Neural cell (in vitro differentiated cells): ENCODE measurements at regions not wholly inside any gene's neighbourhood (a gene's known extent, or its start where the extent isn't known, plus 50 kb on each side); places are given as distances from the start of the nearest gene placed in this dataset.

Experiments
- H2AFZ ChIP-seq: fragments of 200-600, 300-800 bp; sonication (generic), shearing (Covaris generic); 2 replicates; pipeline ENCODE4 v1.6.0; 2014; ENCODE audit warnings: low read depth, mild to moderate bottlenecking, antibody characterized with exemption, low read length, moderate library complexity
- H3F3A ChIP-seq: fragments of 200-600 bp; shearing (Covaris generic); 2 replicates; pipeline ENCODE4 v1.6.1; 2016; ENCODE audit warnings: mild to moderate bottlenecking, moderate library complexity, mixed read lengths, antibody characterized with exemption, low read length; ENCODE audit not compliant: insufficient read depth, poor library complexity, severe bottlenecking
- H3K27ac ChIP-seq: fragments of 200-600, 300-800 bp; sonication (generic), shearing (Covaris generic); 2 replicates; pipeline ENCODE4 v1.5.1; 2014; ENCODE audit warnings: mild to moderate bottlenecking, low read length, moderate library complexity
- H3K27me3 ChIP-seq: fragments of 300-800, 200-600 bp; sonication (generic), shearing (Covaris generic); 2 replicates; pipeline ENCODE4 v1.6.0; 2014; ENCODE audit warnings: mild to moderate bottlenecking, low read depth, low read length, moderate library complexity; ENCODE audit not compliant: insufficient read depth
- H3K36me3 ChIP-seq: fragments of 300-800, 200-600 bp; sonication (generic), shearing (Covaris generic); 2 replicates; pipeline ENCODE4 v1.5.1; 2014; ENCODE audit warnings: mild to moderate bottlenecking, antibody characterized with exemption, low read length, moderate library complexity; ENCODE audit not compliant: insufficient read depth
- H3K4me2 ChIP-seq: fragments of 300-800, 200-600 bp; sonication (generic), shearing (Covaris generic); 2 replicates; pipeline ENCODE4 v1.6.0; 2014; ENCODE audit warnings: mild to moderate bottlenecking, low read length
- H3K4me3 ChIP-seq: fragments of 300-800, 200-600 bp; sonication (generic), shearing (Covaris generic); 2 replicates; pipeline ENCODE4 v1.5.1; 2014; ENCODE audit warnings: mild to moderate bottlenecking, low read length, moderate library complexity
- H3K79me2 ChIP-seq: fragments of 200-600 bp; shearing (Covaris generic); replicated peaks from 2 replicates; pipeline ENCODE4 v1.6.0; 2014; ENCODE audit warnings: mild to moderate bottlenecking, low read length, moderate library complexity; ENCODE audit not compliant: insufficient read depth
- H3K9ac ChIP-seq: fragments of 300-800, 200-600 bp; sonication (generic), shearing (Covaris generic); 2 replicates; pipeline ENCODE4 v1.6.1; 2016; ENCODE audit warnings: mild to moderate bottlenecking, low read length, mixed read lengths
- H3K9me2 ChIP-seq: fragments of 200-600 bp; shearing (Covaris generic); 2 replicates; pipeline ENCODE4 v1.6.1; 2016; ENCODE audit warnings: mild to moderate bottlenecking, low read length, mixed read lengths; ENCODE audit not compliant: insufficient read depth
- H3K9me3 ChIP-seq: fragments of 200-600, 300-800 bp; sonication (generic), shearing (Covaris generic); 2 replicates; pipeline ENCODE4 v1.6.1; 2016; ENCODE audit warnings: mild to moderate bottlenecking, mixed run types, low read length, moderate library complexity, mixed read lengths
- H4K20me1 ChIP-seq: fragments of 200-600 bp; shearing (Covaris generic); 2 replicates; pipeline ENCODE4 v1.6.1; 2016; ENCODE audit warnings: mild to moderate bottlenecking, mixed run types; ENCODE audit not compliant: insufficient read depth
- EP300 ChIP-seq: fragments of 450-650 bp; conservative IDR thresholded peaks from 2 replicates; pipeline ENCODE4 v1.6.1; 2014; ENCODE audit warnings: antibody characterized with exemption, mild to moderate bottlenecking, moderate library complexity; ENCODE audit not compliant: poor library complexity, severe bottlenecking
- EZH2 ChIP-seq: fragments of 200-600, 300-800 bp; shearing (Covaris generic), sonication (generic); IDR thresholded peaks from 2 replicates; pipeline ENCODE4 v1.6.1; 2014; ENCODE audit warnings: antibody characterized with exemption, low read length, borderline replicate concordance, mild to moderate bottlenecking; ENCODE audit not compliant: insufficient read depth, poor library complexity, severe bottlenecking
- MXI1 ChIP-seq: fragments of 450-650 bp; conservative IDR thresholded peaks from 2 replicates; pipeline ENCODE4 v1.6.1; 2014; ENCODE audit warnings: antibody characterized with exemption, mild to moderate bottlenecking; ENCODE audit not compliant: poor library complexity, severe bottlenecking
- POLR2AphosphoS5 ChIP-seq: IDR thresholded peaks from 2 replicates; pipeline ENCODE4 v1.6.1; 2012
- RAD21 ChIP-seq: fragments of 450-650 bp; conservative IDR thresholded peaks from 2 replicates; pipeline ENCODE4 v1.6.1; 2014; ENCODE audit warnings: antibody characterized with exemption, mild to moderate bottlenecking, moderate library complexity
- SMC3 ChIP-seq: fragments of 450-650 bp; conservative IDR thresholded peaks from 2 replicates; pipeline ENCODE4 v1.6.1; 2014; ENCODE audit warnings: antibody characterized with exemption, mild to moderate bottlenecking, moderate library complexity; ENCODE audit not compliant: poor library complexity
- TAF1 ChIP-seq: IDR thresholded peaks from 2 replicates; pipeline ENCODE4 v1.6.1; 2012; ENCODE audit warnings: low read depth
- TF ChIP-seq, protein P1 (sequence below): IDR thresholded peaks from 2 replicates; pipeline ENCODE4 v1.6.1; 2012; ENCODE audit warnings: borderline replicate concordance
- TF ChIP-seq, protein P2 (sequence below): fragments of 450-650 bp; IDR thresholded peaks from 2 replicates; pipeline ENCODE4 v1.5.1; 2014; ENCODE audit warnings: antibody characterized with exemption, mild to moderate bottlenecking, moderate library complexity; ENCODE audit not compliant: poor library complexity, severe bottlenecking

DNA sequence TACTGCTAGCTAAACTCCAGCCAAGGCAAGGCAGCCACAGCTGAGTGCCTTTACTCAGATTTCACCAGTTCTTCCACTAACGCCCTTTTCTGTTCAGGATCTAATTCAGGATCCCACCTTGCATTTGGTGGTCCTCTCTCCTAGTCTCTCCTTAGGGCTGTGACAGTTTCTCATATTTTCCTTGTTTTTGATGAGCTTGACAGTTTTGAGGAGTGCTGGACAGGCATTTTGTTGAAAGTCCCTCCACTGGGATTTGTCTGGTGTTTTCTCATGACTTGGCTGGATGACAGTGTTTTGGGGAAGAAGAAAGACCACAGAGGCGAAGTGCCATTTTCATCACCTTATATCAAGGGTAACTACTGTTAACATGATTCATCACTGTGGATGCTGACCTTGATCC, 162.3 kb upstream of the TSC22D1 start:
- Histone ChIP-seq H3F3A (no peaks in the 10 kb centered on the region), H3K27me3 (no peaks in the 10 kb centered on the region), H3K9ac (no peak overlapping the region), H3K9me3 (no peaks in the 10 kb centered on the region), H3K4me2 (no peak overlapping the region), H3K79me2 (no peaks in the 10 kb centered on the region), H3K36me3 (no peaks in the 10 kb centered on the region), H3K9me2 (no peaks in the 10 kb centered on the region), H4K20me1 (no peaks in the 10 kb centered on the region), H3K27ac (no peak overlapping the region), H3K4me3 (no peak overlapping the region), H2AFZ (no peak overlapping the region)
- TF ChIP-seq, protein P1, sequence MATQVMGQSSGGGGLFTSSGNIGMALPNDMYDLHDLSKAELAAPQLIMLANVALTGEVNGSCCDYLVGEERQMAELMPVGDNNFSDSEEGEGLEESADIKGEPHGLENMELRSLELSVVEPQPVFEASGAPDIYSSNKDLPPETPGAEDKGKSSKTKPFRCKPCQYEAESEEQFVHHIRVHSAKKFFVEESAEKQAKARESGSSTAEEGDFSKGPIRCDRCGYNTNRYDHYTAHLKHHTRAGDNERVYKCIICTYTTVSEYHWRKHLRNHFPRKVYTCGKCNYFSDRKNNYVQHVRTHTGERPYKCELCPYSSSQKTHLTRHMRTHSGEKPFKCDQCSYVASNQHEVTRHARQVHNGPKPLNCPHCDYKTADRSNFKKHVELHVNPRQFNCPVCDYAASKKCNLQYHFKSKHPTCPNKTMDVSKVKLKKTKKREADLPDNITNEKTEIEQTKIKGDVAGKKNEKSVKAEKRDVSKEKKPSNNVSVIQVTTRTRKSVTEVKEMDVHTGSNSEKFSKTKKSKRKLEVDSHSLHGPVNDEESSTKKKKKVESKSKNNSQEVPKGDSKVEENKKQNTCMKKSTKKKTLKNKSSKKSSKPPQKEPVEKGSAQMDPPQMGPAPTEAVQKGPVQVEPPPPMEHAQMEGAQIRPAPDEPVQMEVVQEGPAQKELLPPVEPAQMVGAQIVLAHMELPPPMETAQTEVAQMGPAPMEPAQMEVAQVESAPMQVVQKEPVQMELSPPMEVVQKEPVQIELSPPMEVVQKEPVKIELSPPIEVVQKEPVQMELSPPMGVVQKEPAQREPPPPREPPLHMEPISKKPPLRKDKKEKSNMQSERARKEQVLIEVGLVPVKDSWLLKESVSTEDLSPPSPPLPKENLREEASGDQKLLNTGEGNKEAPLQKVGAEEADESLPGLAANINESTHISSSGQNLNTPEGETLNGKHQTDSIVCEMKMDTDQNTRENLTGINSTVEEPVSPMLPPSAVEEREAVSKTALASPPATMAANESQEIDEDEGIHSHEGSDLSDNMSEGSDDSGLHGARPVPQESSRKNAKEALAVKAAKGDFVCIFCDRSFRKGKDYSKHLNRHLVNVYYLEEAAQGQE: no peak
- TF ChIP-seq MXI1 (no peak), POLR2AphosphoS5 (no peak), SMC3 (no peak), RAD21 (no peak), TAF1 (no peak), EZH2 (no peak), EP300 (no peak)
- TF ChIP-seq, protein P2, sequence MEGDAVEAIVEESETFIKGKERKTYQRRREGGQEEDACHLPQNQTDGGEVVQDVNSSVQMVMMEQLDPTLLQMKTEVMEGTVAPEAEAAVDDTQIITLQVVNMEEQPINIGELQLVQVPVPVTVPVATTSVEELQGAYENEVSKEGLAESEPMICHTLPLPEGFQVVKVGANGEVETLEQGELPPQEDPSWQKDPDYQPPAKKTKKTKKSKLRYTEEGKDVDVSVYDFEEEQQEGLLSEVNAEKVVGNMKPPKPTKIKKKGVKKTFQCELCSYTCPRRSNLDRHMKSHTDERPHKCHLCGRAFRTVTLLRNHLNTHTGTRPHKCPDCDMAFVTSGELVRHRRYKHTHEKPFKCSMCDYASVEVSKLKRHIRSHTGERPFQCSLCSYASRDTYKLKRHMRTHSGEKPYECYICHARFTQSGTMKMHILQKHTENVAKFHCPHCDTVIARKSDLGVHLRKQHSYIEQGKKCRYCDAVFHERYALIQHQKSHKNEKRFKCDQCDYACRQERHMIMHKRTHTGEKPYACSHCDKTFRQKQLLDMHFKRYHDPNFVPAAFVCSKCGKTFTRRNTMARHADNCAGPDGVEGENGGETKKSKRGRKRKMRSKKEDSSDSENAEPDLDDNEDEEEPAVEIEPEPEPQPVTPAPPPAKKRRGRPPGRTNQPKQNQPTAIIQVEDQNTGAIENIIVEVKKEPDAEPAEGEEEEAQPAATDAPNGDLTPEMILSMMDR: no peak

DNA sequence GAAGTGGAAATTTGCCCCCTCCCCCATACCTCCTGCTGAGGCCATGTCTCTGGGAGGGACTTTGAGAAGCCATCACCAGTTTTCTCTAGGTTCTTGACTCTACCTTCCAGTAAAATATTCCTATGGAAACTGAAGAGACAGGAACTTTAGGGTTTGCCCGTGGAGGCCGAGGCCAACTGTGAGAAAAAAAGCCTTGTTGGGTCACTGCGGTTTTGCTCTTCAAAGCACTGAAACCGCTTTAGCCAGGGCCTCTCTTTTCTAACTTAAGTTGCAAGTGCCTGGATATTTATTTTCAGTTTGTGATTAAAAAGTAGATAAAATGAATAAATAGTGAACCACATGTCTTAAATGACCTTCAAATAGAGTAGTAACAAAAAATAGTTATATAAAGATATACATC, 159.7 kb upstream of the TSC22D1 start:
- no peak overlapping the region for H3K4me2 ChIP-seq
- no peaks in the 10 kb centered on the region for H3K27me3 ChIP-seq
- H3K9me2 ChIP-seq: no peaks in the 10 kb centered on the region
- no peaks in the 10 kb centered on the region for H3K79me2 ChIP-seq
- no peak for TF ChIP-seq EP300
- TF ChIP-seq MXI1: no peak
- TF ChIP-seq, protein P2: no peak
- TF ChIP-seq SMC3: no peak
- no peak for TF ChIP-seq POLR2AphosphoS5
- TF ChIP-seq RAD21: no peak
- TF ChIP-seq, protein P1: no peak
- no peak for TF ChIP-seq EZH2
- no peak overlapping the region for H3K27ac ChIP-seq
- no peak overlapping the region for H3K9ac ChIP-seq
- H3K36me3 ChIP-seq: no peaks in the 10 kb centered on the region
- no peak overlapping the region for H3K4me3 ChIP-seq
- H3K9me3 ChIP-seq: no peaks in the 10 kb centered on the region
- H3F3A ChIP-seq: no peaks in the 10 kb centered on the region
- H4K20me1 ChIP-seq: no peaks in the 10 kb centered on the region
- H2AFZ ChIP-seq: no peak overlapping the region
